HL-60 (cell line): ENCODE measurements at regions not wholly inside any gene's neighbourhood (a gene's known extent, or its start where the extent isn't known, plus 50 kb on each side); places are given as distances from the start of the nearest gene placed in this dataset.

Experiments used
- CTCF ChIP-seq: IDR thresholded peaks from one replicate; pipeline ENCODE4 v1.5.1; 2011; ENCODE audit warnings: low read length, control low read depth, inconsistent platforms; ENCODE audit not compliant: insufficient read depth
- GABPA ChIP-seq: IDR thresholded peaks from 2 replicates; pipeline ENCODE4 v1.6.1; 2012; ENCODE audit warnings: low read depth
- POLR2AphosphoS5 ChIP-seq: IDR thresholded peaks from 2 replicates; pipeline ENCODE4 v1.6.1; 2012; ENCODE audit warnings: low read depth
- REST ChIP-seq: IDR thresholded peaks from 2 replicates; pipeline ENCODE4 v1.6.1; 2012; ENCODE audit warnings: low read depth; ENCODE audit not compliant: insufficient replicate concordance
- SPI1 ChIP-seq: IDR thresholded peaks from 2 replicates; pipeline ENCODE4 v1.6.1; 2012; ENCODE audit warnings: low read depth, mild to moderate bottlenecking, borderline replicate concordance

- TF ChIP-seq CTCF (no peak), REST (no peak), GABPA (no peak), SPI1 (no peak), POLR2AphosphoS5 (no peak)
Observed at GRCh38 chr4:12615822-12616221, 868.3 kb downstream of the RAB28 start.
